WTC11 (cell line): ENCODE measurements at regions not wholly inside any gene's neighbourhood (a gene's known extent, or its start where the extent isn't known, plus 50 kb on each side); places are given as distances from the start of the nearest gene placed in this dataset.

Source experiments
- ATAC-seq: fragments of 200-7000 bp; cut with Tn5 transposase; 2 replicates; pipeline ENCODE4 v1.10.0; 2021; ENCODE audit warnings: mild to moderate bottlenecking, moderate library complexity
- CTCF ChIA-PET: fragments of 300-600 bp; sonication (Branson Sonifier 250); formaldehyde crosslinking; loops from one replicate; lab custom pipeline; 2021; ENCODE audit warnings: antibody characterized with exemption; lab: Charles Lee
- POLR2A ChIA-PET: fragments of 350-600 bp; sonication (Branson Sonifier 250); formaldehyde crosslinking; loops from one replicate; lab custom pipeline; 2021; ENCODE audit warnings: antibody characterized with exemption; lab: Charles Lee
- DNase-seq: peaks from one replicate; pipeline ENCODE4 v3.0.0; 2021; ENCODE audit warnings: low spot score
- H3K27ac Mint-ChIP-seq: 2 replicates; pipeline ENCODE4 v1.8.0; 2021; ENCODE audit warnings: mixed read lengths
- H3K27me3 Mint-ChIP-seq: 2 replicates; pipeline ENCODE4 v1.8.0; 2021; ENCODE audit warnings: low read depth, mild to moderate bottlenecking, moderate library complexity, mixed read lengths
- H3K36me3 Mint-ChIP-seq: 2 replicates; pipeline ENCODE4 v1.8.0; 2021; ENCODE audit warnings: mixed read lengths
- H3K4me1 Mint-ChIP-seq: 2 replicates; pipeline ENCODE4 v1.8.0; 2022; ENCODE audit warnings: mixed read lengths
- H3K4me3 Mint-ChIP-seq: 2 replicates; pipeline ENCODE4 v1.8.0; 2021; ENCODE audit warnings: mild to moderate bottlenecking, moderate library complexity, mixed read lengths
- H3K9me3 Mint-ChIP-seq: 2 replicates; pipeline ENCODE4 v1.8.0; 2021; ENCODE audit warnings: mixed read lengths
- FOXJ3 ChIP-seq: sonication (generic); formaldehyde crosslinking; IDR thresholded peaks from 2 replicates; pipeline ENCODE4 v1.9.0; 2021; ENCODE audit warnings: missing genetic modification reagents, mild to moderate bottlenecking, borderline replicate concordance
- GABPB1 ChIP-seq: sonication (generic); formaldehyde crosslinking; IDR thresholded peaks from 2 replicates; pipeline ENCODE4 v1.8.1; 2023; ENCODE audit warnings: mild to moderate bottlenecking, missing genetic modification reagents
- MXD4 ChIP-seq: fragments of 250-450 bp; sonication (Bioruptor Pico); IDR thresholded peaks from 2 replicates; pipeline ENCODE4 v1.8.0; 2021; ENCODE audit warnings: mild to moderate bottlenecking, moderate library complexity, borderline replicate concordance
- NFYB ChIP-seq: sonication (generic); formaldehyde crosslinking; conservative IDR thresholded peaks from 2 replicates; pipeline ENCODE4 v1.8.0; 2022; ENCODE audit warnings: low read depth, missing genetic modification reagents
- NR1H2 ChIP-seq: sonication (generic); formaldehyde crosslinking; IDR thresholded peaks from 2 replicates; pipeline ENCODE4 v1.9.0; 2021; ENCODE audit warnings: mild to moderate bottlenecking, moderate library complexity, missing genetic modification reagents
- NR2C2 ChIP-seq: sonication (generic); formaldehyde crosslinking; IDR thresholded peaks from 2 replicates; pipeline ENCODE4 v1.8.0; 2022; ENCODE audit warnings: mild to moderate bottlenecking, missing genetic modification reagents
- OVOL2 ChIP-seq: fragments of 250-450 bp; sonication (Bioruptor Pico); IDR thresholded peaks from 2 replicates; pipeline ENCODE4 v1.9.0; 2021; ENCODE audit warnings: mild to moderate bottlenecking, borderline replicate concordance
- PRRX2 ChIP-seq: fragments of 250-450 bp; sonication (Bioruptor Pico); IDR thresholded peaks from 2 replicates; pipeline ENCODE4 v1.8.0; 2021; ENCODE audit warnings: mild to moderate bottlenecking
- RORB ChIP-seq: fragments of 250-450 bp; sonication (Bioruptor Pico); IDR thresholded peaks from 2 replicates; pipeline ENCODE4 v1.9.0; 2021; ENCODE audit warnings: mild to moderate bottlenecking
- SMAD3 ChIP-seq: sonication (generic); formaldehyde crosslinking; IDR thresholded peaks from 2 replicates; pipeline ENCODE4 v1.8.0; 2022; ENCODE audit warnings: missing genetic modification reagents, mild to moderate bottlenecking, borderline replicate concordance
- ZNF219 ChIP-seq: sonication (generic); formaldehyde crosslinking; IDR thresholded peaks from 2 replicates; pipeline ENCODE4 v1.8.0; 2023; ENCODE audit warnings: missing genetic modification reagents, mild to moderate bottlenecking, borderline replicate concordance
- TF ChIP-seq, protein P1 (sequence below): sonication (generic); formaldehyde crosslinking; IDR thresholded peaks from 2 replicates; pipeline ENCODE4 v1.8.0; 2023; ENCODE audit warnings: missing genetic modification reagents, mild to moderate bottlenecking, borderline replicate concordance
- TF ChIP-seq, protein P2 (sequence below): sonication (generic); formaldehyde crosslinking; IDR thresholded peaks from 2 replicates; pipeline ENCODE4 v1.8.0; 2022; ENCODE audit warnings: mild to moderate bottlenecking, missing genetic modification reagents
- TF ChIP-seq, protein P3 (sequence below): fragments of 250-450 bp; sonication (Bioruptor Pico); conservative IDR thresholded peaks from 2 replicates; pipeline ENCODE4 v1.9.0; 2021; ENCODE audit warnings: mild to moderate bottlenecking
- TF ChIP-seq, protein P4 (sequence below): sonication (generic); formaldehyde crosslinking; IDR thresholded peaks from 2 replicates; pipeline ENCODE4 v1.8.1; 2023; ENCODE audit warnings: mild to moderate bottlenecking, missing genetic modification reagents, borderline replicate concordance
- TF ChIP-seq, protein P5 (sequence below): sonication (generic); formaldehyde crosslinking; IDR thresholded peaks from 2 replicates; pipeline ENCODE4 v1.8.1; 2022; ENCODE audit warnings: missing genetic modification reagents, borderline replicate concordance
- TF ChIP-seq, protein P6 (sequence below): sonication (generic); formaldehyde crosslinking; IDR thresholded peaks from 2 replicates; pipeline ENCODE4 v1.8.1; 2022; ENCODE audit warnings: mild to moderate bottlenecking, moderate library complexity, missing genetic modification reagents
- TF ChIP-seq, protein P7 (sequence below): sonication (generic); formaldehyde crosslinking; IDR thresholded peaks from 2 replicates; pipeline ENCODE4 v1.8.0; 2022; ENCODE audit warnings: mild to moderate bottlenecking, missing genetic modification reagents

DNA sequence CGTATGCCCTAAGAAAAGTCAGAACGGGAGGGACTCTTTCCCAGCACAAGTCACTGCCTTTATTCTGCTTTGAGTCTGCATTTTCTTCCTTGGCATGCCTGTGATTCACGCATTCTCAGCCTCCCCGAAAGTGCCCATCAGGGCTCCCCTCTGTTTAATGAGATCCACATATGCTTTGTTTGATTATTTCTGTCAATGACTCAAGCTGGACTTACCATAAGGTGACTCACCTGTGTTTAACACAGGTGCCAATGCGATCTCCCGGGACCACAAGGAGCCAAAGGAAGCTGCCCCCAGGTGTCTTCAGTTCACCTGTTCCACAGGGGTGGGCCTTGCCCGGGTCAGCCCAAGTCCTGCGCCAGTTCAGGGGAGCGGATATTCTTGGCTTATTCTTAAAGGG lies 386.0 kb upstream of the SHH start:
- ChIA-PET CTCF (no interaction called here), POLR2A (no interaction called here)
- Mint-ChIP-seq H3K36me3 (peaks cover 36% of the 10 kb centered on the region), H3K9me3 (peaks cover 52% of the 10 kb centered on the region), H3K4me1 (no peaks in the 10 kb centered on the region), H3K4me3 (no peak overlapping the region), H3K27me3 (no peaks in the 10 kb centered on the region; the same call in 1 of the 2 replicates), H3K27ac (no peak overlapping the region)
- DNase-seq (no peak), ATAC-seq (no peak)
- no peak for TF ChIP-seq FOXJ3
- no peak for TF ChIP-seq GABPB1 (CRISPR knock-in tag)
- TF ChIP-seq, protein P1, sequence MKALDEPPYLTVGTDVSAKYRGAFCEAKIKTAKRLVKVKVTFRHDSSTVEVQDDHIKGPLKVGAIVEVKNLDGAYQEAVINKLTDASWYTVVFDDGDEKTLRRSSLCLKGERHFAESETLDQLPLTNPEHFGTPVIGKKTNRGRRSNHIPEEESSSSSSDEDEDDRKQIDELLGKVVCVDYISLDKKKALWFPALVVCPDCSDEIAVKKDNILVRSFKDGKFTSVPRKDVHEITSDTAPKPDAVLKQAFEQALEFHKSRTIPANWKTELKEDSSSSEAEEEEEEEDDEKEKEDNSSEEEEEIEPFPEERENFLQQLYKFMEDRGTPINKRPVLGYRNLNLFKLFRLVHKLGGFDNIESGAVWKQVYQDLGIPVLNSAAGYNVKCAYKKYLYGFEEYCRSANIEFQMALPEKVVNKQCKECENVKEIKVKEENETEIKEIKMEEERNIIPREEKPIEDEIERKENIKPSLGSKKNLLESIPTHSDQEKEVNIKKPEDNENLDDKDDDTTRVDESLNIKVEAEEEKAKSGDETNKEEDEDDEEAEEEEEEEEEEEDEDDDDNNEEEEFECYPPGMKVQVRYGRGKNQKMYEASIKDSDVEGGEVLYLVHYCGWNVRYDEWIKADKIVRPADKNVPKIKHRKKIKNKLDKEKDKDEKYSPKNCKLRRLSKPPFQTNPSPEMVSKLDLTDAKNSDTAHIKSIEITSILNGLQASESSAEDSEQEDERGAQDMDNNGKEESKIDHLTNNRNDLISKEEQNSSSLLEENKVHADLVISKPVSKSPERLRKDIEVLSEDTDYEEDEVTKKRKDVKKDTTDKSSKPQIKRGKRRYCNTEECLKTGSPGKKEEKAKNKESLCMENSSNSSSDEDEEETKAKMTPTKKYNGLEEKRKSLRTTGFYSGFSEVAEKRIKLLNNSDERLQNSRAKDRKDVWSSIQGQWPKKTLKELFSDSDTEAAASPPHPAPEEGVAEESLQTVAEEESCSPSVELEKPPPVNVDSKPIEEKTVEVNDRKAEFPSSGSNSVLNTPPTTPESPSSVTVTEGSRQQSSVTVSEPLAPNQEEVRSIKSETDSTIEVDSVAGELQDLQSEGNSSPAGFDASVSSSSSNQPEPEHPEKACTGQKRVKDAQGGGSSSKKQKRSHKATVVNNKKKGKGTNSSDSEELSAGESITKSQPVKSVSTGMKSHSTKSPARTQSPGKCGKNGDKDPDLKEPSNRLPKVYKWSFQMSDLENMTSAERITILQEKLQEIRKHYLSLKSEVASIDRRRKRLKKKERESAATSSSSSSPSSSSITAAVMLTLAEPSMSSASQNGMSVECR (CRISPR knock-in tag): no peak
- TF ChIP-seq, protein P2, sequence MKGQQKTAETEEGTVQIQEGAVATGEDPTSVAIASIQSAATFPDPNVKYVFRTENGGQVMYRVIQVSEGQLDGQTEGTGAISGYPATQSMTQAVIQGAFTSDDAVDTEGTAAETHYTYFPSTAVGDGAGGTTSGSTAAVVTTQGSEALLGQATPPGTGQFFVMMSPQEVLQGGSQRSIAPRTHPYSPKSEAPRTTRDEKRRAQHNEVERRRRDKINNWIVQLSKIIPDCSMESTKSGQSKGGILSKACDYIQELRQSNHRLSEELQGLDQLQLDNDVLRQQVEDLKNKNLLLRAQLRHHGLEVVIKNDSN (CRISPR knock-in tag): no peak

DNA sequence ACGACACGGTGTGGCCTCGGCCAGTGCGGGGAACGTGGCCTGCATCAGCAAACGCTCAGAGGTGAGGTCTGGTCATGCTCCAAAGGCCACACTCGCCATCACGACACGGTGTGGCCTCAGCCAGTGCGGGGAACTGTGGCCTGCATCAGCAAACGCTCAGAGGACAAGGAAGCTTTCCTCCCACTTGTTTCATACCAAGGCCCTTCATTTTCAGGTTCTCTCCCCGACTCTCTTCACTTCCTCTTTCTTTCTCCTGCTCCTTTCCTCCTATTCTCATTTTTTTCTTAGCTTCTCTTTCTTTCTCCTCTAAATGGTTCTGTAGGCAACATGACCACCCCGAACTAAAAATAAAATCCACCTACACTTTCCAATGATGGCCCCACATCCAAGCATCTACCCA lies 384.4 kb upstream of the SHH start:
- no peak for ATAC-seq
- Mint-ChIP-seq H3K4me3 (no peak overlapping the region), H3K27me3 (no peaks in the 10 kb centered on the region; the same call in 1 of the 2 replicates), H3K36me3 (peaks cover 36% of the 10 kb centered on the region), H3K9me3 (peaks cover 59% of the 10 kb centered on the region), H3K27ac (no peak overlapping the region), H3K4me1 (no peaks in the 10 kb centered on the region)
- ChIA-PET CTCF (no interaction called here), POLR2A (no interaction called here)
- no peak for DNase-seq
- TF ChIP-seq OVOL2 (CRISPR knock-in tag) (no peak), NFYB (CRISPR knock-in tag) (no peak), NR2C2 (no peak), RORB (CRISPR knock-in tag) (no peak), SMAD3 (CRISPR knock-in tag) (no peak), PRRX2 (CRISPR knock-in tag) (no peak), NR1H2 (CRISPR knock-in tag) (no peak), MXD4 (CRISPR knock-in tag) (no peak), ZNF219 (CRISPR knock-in tag) (no peak)
- TF ChIP-seq, protein P3, sequence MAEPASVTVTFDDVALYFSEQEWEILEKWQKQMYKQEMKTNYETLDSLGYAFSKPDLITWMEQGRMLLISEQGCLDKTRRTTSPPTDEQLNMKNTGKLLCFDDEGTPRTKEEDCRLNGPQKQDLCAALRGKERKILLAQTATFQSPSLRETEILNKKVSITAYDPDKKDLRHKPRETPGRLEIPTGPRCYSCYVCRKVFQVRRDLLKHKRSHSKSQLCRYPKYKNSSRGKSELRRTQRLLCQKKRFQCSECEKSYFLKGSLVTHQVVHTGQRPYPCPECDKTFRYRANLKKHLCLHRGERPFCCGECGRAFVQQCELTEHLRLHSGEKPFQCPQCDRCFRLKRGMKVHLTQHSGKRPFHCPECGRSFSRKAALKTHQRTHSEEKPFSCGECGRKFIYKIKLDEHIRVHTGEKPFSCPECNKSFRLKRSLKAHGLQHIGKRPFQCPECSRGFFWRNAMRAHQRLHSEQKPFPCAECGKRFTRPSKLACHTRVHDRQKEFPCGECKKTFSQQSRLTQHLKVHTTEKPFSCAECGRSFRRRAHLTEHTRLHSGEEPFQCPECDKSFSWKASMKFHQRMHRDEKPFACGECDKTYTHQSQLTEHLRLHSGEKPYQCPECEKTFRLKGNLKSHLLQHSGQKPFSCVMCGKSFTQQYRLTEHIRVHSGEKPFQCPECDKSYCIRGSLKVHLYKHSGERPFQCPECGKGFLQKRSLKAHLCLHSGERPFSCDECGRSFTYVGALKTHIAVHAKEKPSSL (CRISPR knock-in tag): no peak
- TF ChIP-seq, protein P4, sequence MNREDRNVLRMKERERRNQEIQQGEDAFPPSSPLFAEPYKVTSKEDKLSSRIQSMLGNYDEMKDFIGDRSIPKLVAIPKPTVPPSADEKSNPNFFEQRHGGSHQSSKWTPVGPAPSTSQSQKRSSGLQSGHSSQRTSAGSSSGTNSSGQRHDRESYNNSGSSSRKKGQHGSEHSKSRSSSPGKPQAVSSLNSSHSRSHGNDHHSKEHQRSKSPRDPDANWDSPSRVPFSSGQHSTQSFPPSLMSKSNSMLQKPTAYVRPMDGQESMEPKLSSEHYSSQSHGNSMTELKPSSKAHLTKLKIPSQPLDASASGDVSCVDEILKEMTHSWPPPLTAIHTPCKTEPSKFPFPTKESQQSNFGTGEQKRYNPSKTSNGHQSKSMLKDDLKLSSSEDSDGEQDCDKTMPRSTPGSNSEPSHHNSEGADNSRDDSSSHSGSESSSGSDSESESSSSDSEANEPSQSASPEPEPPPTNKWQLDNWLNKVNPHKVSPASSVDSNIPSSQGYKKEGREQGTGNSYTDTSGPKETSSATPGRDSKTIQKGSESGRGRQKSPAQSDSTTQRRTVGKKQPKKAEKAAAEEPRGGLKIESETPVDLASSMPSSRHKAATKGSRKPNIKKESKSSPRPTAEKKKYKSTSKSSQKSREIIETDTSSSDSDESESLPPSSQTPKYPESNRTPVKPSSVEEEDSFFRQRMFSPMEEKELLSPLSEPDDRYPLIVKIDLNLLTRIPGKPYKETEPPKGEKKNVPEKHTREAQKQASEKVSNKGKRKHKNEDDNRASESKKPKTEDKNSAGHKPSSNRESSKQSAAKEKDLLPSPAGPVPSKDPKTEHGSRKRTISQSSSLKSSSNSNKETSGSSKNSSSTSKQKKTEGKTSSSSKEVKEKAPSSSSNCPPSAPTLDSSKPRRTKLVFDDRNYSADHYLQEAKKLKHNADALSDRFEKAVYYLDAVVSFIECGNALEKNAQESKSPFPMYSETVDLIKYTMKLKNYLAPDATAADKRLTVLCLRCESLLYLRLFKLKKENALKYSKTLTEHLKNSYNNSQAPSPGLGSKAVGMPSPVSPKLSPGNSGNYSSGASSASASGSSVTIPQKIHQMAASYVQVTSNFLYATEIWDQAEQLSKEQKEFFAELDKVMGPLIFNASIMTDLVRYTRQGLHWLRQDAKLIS (CRISPR knock-in tag): no peak
- TF ChIP-seq, protein P5, sequence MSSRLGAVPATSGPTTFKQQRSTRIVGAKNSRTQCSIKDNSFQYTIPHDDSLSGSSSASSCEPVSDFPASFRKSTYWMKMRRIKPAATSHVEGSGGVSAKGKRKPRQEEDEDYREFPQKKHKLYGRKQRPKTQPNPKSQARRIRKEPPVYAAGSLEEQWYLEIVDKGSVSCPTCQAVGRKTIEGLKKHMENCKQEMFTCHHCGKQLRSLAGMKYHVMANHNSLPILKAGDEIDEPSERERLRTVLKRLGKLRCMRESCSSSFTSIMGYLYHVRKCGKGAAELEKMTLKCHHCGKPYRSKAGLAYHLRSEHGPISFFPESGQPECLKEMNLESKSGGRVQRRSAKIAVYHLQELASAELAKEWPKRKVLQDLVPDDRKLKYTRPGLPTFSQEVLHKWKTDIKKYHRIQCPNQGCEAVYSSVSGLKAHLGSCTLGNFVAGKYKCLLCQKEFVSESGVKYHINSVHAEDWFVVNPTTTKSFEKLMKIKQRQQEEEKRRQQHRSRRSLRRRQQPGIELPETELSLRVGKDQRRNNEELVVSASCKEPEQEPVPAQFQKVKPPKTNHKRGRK (CRISPR knock-in tag): no peak
- TF ChIP-seq, protein P6, sequence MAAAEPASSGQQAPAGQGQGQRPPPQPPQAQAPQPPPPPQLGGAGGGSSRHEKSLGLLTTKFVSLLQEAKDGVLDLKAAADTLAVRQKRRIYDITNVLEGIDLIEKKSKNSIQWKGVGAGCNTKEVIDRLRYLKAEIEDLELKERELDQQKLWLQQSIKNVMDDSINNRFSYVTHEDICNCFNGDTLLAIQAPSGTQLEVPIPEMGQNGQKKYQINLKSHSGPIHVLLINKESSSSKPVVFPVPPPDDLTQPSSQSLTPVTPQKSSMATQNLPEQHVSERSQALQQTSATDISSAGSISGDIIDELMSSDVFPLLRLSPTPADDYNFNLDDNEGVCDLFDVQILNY (CRISPR knock-in tag): no peak
- TF ChIP-seq, protein P7, sequence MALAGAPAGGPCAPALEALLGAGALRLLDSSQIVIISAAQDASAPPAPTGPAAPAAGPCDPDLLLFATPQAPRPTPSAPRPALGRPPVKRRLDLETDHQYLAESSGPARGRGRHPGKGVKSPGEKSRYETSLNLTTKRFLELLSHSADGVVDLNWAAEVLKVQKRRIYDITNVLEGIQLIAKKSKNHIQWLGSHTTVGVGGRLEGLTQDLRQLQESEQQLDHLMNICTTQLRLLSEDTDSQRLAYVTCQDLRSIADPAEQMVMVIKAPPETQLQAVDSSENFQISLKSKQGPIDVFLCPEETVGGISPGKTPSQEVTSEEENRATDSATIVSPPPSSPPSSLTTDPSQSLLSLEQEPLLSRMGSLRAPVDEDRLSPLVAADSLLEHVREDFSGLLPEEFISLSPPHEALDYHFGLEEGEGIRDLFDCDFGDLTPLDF: no peak
